NCI-H2107 treated with DMSO at 0.1 percent for 48 hours (cell line): ENCODE measurements at regions not wholly inside any gene's neighbourhood (a gene's known extent, or its start where the extent isn't known, plus 50 kb on each side); places are given as distances from the start of the nearest gene placed in this dataset.
"Not testable (repeated sequence)": the region's sequence is repeated elsewhere in the genome, so short reads cannot be mapped to it uniquely, and the experiment has no call there.

Source experiments
- DNase-seq: peaks from one replicate; lab custom pipeline; 2025; ENCODE audit not compliant: unreplicated experiment; lab: John Stamatoyannopoulos, UW

GRCh38 chr22:35138521-35138920 lies 72.6 kb downstream of the ISX start:
- DNase-seq: no peak

DNA sequence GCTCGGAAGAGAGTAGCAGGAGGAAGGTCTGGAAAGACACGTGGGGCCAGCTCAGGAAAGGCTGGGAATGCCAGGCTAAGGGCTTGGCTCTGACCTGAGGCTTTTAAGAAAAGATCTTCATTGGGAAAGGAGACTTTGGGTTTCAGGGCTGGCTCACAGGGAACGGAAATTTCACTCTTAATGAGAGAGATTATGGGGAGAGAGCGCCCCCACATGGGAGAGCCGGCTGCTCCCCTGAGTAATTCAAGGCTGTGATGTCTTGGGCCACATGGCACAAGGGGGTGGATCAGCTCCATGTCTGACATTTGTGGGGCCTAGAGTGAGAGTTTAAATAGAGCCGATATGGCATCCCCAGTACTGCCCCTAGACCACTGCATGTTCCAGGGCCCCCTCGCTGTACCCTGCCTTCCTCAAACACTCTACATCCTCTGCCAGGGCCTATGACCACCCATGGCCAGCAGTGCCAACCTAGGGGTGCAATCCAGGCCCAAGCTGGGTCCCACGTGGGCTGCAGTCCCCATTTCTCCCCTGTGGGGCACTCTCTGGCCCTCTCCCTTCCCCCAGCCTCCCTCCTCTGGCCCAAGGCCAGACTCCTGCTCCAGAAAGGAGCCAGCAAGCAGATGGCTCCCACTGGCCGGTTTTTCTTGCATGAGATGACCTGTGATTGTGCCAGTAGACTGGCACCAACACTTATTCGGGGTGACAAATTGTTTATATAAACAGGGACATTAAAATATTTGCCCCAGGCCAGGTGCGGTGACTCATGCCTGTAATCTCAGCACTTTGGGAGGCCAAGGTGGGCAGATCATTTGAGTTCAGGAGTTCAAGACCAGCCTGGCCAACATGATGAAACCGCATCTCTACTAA lies 75.2 kb downstream of the ISX start:
- DNase-seq: no peak

- no peak for DNase-seq
Observed at GRCh38 chr22:35148381-35148780, 82.4 kb downstream of the ISX start.

DNA sequence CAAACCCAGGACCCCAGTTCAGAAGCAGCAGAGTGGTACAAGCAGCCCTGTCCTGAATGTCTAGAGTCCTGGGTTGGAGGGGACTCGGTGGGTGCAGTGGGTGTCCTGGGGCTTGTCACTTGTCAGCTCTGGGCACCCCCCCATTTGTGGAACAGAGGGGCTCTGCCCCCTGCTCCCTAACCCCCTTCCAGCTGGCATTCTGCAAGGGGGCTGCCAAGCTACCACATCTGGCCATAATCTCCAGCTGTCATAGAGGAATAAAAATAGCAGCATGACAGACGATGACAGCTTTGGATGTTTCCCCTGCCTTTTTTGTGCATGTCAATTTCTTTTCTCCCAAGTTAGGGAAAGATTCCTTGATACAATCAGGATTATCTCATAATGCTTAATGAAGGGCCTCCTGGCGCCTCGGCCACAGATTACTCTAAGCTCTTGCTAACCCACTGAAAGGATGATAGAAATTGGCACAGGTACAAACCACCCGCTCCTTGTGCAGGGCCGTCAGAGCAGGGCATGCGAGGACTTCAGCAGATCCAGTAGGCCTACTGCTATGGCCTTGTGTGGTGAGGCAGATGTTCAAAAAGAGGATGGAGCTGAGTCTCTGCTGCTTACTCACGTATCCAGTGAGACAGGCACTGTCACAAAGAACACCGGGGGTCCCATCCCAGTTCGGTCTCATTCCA lies 83.0 kb downstream of the ISX start:
- no peak for DNase-seq

GRCh38 chr22:35150183-35151107 lies 84.5 kb downstream of the ISX start:
- DNase-seq: no peak

- DNase-seq: no peak
Observed at GRCh38 chr22:35152316-35152715, 86.4 kb downstream of the ISX start.

DNA sequence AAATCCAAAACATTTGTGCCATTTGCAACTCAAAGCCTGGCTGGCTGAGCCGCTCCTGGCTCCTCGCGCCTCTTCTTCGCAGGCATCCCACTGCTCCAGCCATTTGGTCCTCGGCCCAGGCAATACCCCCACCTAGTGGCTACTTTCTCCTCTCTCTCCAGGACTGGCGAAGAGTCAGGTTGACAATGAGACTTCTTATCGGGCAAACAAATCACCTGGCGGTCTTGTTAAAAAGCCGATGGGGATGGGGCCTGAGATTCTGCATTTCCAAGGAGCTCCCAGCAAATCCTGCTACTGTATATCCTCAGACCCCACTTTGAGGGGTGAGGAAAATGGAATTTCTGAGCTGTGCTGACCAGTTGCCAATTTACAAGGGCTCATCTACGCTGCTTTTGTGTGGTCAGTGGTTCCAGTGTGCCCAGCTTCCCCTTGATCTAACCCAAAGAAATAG lies 89.0 kb downstream of the ISX start:
- peak; percentile 39 for DNase-seq

DNA sequence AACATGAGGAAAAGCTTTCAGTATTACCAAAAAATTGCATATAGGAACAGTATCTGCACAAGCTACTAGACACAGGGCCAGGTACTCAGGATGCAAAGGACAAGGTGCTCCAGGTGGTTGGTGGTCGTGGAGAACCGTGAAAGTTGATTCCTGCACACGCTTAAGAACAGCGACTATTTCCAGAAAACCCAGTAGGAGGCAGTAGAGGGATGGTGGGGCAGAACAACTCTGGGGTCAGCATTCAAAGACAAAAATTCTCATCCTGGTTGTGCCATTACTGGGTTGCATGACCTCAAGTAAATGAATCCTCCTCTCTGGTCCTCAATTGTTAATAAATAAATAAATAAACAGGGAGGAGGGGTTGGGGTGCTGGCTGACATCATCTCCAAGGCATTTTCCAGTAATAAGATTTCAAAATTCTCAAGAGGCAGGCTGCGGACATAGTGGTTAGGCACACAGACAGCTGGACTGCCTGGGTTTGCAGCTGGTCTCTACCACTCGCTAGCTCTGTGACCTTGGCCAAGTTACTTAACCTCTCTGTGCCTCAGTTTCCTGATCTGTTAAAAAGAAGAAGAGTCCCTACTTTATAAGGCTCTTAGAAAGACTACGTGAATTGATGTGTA lies 89.6 kb downstream of the ISX start:
- DNase-seq: no peak

DNA sequence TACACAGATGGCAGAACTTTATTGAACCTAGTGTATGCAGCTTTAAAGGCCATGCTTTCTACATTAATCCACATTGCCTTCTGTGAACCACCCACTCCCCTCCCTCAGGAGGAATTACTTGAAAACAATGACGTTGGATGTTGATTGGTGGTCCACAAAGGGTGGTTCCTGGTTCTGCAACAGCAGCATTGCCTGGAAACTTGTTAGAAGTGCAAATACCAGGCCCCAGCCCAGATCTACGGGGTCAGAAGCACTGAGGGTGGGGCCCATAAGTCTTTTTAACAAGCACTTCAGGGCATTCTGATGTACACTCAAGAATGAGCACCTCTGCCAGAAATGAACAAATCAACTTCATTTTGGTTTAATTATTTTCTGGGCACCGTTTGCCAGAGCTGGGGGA lies 91.0 kb downstream of the ISX start:
- no peak for DNase-seq

GRCh38 chr22:35158336-35158735 lies 92.4 kb downstream of the ISX start:
- no peak for DNase-seq

DNA sequence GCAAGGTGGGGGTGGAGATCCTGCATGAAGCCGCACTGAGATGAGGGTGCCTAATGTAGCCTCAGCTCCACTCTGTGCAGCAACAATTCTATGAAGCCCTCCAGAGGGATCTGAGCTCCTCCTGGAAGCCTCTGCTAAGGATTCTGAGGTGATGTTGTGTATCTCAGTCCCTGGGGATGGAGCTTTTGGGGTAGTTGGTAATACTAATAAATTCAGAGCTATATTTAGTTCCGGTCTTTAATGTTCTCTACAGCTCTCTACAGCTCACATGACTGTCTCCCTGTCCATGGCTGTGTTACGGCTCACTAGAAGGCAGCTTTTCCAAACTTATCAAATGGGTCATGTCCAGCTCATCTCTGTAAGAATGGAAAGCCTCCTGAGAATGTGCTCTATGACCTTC lies 93.4 kb downstream of the ISX start:
- no peak for DNase-seq

- DNase-seq: no peak
Observed at GRCh38 chr22:35160268-35160667, 94.3 kb downstream of the ISX start.

DNA sequence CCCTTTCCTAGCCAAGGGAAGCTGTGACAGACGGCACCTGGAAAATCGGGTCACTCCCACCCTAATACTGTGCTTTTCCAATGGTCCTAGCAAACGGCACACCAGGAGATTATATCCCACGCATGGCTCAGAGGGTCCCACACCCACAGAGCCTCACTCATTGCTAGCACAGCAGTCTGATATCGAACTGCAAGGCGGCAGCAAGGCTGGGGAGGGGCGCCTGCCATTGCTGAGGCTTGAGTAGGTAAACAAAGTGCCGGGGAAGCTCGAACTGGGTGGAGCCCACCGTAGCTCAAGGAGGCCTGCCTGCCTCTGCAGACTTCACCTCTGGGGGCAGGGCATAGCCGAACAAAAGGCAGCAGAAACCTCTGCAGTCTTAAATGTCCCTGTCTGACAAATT lies 91.4 kb upstream of the HMGXB4 start:
- not testable (repeated sequence) for DNase-seq

DNA sequence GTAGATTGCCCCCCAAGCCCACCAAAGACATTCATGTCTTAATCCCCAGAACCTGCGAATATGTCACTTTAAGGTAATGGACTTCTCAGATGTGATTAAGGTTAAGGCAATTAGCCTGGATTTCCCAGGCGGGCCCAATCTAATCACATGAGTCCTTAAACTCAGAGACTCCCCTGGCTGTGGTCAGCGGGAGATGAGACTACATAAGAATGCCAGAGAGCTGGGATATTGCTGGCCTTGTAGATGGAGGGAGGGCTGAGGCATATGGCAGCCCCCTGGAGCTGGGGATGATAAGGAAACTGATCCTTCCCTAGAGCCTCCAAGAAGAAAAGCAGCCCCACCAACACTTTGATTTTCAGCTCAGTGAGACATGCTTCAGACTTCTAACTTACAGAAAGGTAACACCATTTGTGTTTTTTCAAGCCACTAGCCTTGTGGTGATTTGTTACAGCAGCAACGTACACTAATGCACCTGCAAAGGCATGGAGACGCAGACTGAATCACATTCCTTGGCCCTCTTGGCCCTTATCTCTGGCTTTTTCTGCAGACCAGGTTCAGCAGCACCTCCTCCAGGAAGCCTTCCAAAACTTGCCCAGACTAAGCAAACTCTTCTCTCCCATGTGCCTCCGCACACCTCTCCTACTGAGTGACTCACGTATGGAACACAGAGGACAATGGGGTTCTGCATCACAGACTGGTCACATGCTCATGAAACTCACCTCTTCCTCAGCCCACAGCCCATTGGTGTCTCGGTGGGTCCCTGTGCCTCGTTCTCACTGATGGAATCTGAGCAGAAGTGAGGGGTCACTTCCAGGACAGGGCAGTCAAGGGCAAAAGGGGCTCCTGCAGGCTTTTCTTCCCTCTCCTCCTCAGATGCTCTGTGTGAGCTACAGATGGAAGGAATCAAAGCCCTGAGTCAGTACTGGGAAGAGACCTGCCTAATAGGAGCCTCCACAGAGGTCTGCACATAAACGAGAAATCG lies 86.3 kb upstream of the HMGXB4 start:
- no peak for DNase-seq

GRCh38 chr22:35172442-35172841 lies 84.9 kb upstream of the HMGXB4 start:
- DNase-seq: peak; percentile 93

- DNase-seq: no peak
Observed at GRCh38 chr22:35173655-35174054, 83.6 kb upstream of the HMGXB4 start.

DNA sequence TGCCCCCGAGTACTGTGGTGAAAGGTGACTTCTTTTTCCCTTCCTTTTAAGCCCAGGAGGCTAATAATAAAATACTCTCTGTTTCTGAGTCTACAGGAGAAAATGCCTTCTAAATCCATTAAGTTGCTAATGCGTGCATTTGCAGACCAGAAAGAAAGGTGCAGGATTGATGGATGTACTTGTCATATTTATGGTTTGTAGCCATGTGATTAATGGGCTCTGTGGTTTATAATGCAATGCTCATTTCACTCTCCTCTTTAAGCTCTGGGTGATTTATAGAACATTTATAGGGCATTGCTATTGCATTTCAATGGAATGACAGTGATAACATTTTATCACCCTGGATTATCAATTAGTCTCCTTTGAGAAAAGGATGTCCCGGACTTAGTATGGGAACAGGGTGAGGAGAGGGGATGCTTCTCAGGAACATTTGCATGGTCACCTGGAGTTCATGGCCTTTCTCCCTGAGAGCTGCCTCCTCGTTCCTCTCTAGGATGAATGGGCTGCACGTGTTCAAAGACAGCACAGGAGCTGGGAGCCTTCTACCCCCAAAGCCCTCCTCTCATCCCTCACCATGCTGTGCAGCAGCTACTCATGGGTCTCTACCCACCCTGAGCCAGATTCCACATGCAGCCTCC lies 82.8 kb upstream of the HMGXB4 start:
- peak; percentile 52 for DNase-seq

DNA sequence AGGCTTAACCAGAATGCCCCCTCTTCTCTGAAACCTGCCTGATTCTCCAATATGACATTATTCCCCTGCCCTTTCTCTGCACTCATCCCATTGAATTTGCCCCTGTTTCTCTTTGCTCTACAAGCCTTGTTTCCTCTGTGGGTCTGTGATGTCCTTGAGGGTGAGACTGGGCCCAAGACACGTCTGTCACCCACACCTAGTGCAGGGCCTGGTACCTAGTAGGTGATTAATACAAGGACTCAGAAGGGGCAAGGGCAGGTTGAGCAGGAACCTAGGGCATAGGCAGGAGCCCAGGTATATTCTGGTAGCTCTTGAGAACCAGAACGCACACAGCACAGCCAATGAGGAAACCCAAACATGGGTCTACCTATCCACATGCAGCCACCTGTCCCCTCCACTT lies 81.9 kb upstream of the HMGXB4 start:
- DNase-seq: no peak

GRCh38 chr22:35177811-35178210 lies 79.5 kb upstream of the HMGXB4 start:
- DNase-seq: no peak
